ENCODE measurements at regions not wholly inside any gene's neighbourhood (a gene's known extent, or its start where the extent isn't known, plus 50 kb on each side); places are given as distances from the start of the nearest gene placed in this dataset.

DNA sequence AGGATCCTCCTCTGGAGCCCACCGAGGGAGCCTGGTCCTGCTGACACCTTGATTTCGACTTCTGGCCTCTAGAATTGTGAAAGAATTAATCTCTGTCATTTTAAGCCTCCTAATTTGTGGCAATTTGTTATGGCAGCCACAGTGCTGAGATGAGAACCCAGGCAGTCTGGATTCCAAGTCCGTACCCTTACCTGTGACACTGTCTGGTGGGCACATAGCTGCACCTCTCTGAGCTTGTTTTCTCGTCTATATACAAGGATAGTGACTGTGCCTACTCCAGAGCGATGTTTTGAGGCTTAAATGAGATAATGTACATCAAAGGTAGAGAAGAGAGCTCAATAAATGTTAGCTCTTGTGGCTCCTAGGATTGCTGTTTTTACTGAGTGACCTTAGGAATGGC is 128.4 kb upstream of the MPHOSPH6 start:
- TF ChIP-seq PPARA (CRISPR knock-in tag; IDR thresholded peaks at IDR 0.05; ENCODE audit: borderline replicate concordance) = no peak
- TF ChIP-seq TCF4 (CRISPR knock-in tag; IDR thresholded peaks at IDR 0.05; ENCODE audit: borderline replicate concordance) = no peak
- TF ChIP-seq GLIS3 (CRISPR knock-in tag; IDR thresholded peaks at IDR 0.05) = no peak
- TF ChIP-seq TOX (CRISPR knock-in tag; IDR thresholded peaks at IDR 0.05; ENCODE audit: borderline replicate concordance) = no peak
- no peak for TF ChIP-seq OSR1 (CRISPR knock-in tag; IDR thresholded peaks at IDR 0.05)
- ATAC-seq = no peak

DNA sequence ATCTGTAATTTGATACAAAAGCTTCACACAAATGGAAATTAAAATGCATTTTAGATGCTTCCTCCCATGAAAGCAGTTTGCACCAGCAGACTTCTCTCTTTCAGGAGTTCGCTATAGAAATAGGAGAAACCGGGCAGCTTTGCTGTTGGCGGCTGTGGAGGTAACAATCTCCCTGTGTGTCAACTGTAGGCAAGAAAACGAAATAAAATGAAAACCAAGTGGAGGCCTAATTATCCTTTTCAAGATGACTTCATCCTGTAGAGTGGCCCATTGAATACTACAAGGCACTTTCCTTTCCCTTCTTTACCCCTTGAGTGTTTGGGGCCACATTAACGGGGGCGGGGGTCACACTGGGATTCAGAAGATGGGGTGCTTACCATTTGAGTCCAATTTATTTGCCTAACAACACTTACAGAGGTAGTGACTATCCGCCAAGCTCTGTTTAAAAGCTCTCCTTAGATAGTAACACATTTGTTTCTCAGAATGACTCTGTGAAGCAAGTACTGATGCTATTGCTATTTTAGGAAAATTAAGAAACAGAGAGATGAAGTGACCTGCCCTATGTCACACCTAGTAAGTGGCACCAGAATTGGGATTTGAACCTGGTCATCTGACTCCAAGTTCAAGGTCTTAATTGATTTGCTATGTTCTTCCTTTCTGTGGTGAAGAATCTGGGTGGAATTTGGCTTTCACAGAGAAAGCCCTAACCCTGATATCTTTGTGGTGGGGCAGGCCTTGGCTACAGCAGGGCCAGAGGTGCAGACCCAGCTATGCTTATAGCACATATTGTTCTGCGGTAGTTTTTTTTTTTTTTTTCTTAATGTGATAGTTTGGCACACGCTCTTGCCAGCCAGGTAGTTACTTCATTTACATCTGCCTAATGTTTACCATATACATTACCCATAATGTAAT is 125.5 kb upstream of the MPHOSPH6 start:
- ATAC-seq = no peak

DNA sequence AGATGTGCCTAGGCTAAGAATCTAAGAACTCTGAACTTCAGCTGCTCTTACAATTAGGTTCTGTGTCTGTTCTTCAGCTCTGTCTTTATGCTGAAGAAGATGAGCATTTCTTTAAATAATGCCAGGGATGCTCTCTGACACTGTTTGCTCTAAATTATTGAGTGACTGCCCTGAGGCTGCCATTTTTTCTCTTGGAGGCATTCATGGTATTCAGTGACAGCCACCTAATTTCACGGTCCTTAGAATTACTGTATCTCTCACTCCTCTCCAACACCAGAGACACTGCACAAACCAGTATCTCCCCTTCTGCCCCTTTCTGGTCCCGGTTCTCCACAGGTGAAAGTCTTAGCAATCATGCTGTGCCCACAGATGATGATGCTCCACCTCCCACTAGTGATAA is 123.6 kb upstream of the MPHOSPH6 start:
- no peak for ATAC-seq
- TF ChIP-seq, protein P1, sequence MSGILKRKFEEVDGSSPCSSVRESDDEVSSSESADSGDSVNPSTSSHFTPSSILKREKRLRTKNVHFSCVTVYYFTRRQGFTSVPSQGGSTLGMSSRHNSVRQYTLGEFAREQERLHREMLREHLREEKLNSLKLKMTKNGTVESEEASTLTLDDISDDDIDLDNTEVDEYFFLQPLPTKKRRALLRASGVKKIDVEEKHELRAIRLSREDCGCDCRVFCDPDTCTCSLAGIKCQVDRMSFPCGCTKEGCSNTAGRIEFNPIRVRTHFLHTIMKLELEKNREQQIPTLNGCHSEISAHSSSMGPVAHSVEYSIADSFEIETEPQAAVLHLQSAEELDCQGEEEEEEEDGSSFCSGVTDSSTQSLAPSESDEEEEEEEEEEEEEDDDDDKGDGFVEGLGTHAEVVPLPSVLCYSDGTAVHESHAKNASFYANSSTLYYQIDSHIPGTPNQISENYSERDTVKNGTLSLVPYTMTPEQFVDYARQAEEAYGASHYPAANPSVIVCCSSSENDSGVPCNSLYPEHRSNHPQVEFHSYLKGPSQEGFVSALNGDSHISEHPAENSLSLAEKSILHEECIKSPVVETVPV (CRISPR knock-in tag; IDR thresholded peaks at IDR 0.05) = no peak
- TF ChIP-seq PPARA (CRISPR knock-in tag; IDR thresholded peaks at IDR 0.05; ENCODE audit: borderline replicate concordance) = no peak

More for the DNA sequence above, 125.5 kb upstream of the MPHOSPH6 start:
- TF ChIP-seq, protein P2, sequence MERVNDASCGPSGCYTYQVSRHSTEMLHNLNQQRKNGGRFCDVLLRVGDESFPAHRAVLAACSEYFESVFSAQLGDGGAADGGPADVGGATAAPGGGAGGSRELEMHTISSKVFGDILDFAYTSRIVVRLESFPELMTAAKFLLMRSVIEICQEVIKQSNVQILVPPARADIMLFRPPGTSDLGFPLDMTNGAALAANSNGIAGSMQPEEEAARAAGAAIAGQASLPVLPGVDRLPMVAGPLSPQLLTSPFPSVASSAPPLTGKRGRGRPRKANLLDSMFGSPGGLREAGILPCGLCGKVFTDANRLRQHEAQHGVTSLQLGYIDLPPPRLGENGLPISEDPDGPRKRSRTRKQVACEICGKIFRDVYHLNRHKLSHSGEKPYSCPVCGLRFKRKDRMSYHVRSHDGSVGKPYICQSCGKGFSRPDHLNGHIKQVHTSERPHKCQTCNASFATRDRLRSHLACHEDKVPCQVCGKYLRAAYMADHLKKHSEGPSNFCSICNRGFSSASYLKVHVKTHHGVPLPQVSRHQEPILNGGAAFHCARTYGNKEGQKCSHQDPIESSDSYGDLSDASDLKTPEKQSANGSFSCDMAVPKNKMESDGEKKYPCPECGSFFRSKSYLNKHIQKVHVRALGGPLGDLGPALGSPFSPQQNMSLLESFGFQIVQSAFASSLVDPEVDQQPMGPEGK (CRISPR knock-in tag; IDR thresholded peaks at IDR 0.05; ENCODE audit: borderline replicate concordance) = no peak
- TF ChIP-seq ZNF70 (CRISPR knock-in tag; IDR thresholded peaks at IDR 0.05) (no peak), RARB (CRISPR knock-in tag; IDR thresholded peaks at IDR 0.05) (no peak)

DNA sequence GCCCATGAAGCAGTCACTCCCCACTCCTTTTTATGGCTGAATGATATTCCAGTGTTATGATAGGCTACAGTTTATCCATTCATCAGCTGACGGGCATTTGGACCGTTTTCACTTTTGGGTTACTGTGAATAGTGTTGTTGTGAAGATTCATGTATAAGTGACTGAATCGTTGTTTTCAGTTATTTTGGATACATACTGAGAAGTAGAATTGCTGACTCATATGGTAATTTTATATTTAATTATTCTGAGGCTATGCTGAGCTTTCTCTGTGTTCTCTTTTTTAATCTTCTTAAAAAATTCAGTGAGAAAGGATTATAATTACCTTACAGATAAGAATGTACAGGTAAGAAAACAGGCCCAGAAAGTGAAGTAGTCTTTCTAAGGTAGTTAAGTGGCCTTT is 117.9 kb upstream of the MPHOSPH6 start:
- TF ChIP-seq, protein P3, sequence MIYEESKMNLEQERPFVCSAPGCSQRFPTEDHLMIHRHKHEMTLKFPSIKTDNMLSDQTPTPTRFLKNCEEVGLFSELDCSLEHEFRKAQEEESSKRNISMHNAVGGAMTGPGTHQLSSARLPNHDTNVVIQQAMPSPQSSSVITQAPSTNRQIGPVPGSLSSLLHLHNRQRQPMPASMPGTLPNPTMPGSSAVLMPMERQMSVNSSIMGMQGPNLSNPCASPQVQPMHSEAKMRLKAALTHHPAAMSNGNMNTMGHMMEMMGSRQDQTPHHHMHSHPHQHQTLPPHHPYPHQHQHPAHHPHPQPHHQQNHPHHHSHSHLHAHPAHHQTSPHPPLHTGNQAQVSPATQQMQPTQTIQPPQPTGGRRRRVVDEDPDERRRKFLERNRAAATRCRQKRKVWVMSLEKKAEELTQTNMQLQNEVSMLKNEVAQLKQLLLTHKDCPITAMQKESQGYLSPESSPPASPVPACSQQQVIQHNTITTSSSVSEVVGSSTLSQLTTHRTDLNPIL (CRISPR knock-in tag; IDR thresholded peaks at IDR 0.05; ENCODE audit: low read depth) = no peak
- no peak for TF ChIP-seq RARB (CRISPR knock-in tag; IDR thresholded peaks at IDR 0.05)
- TF ChIP-seq ZNF8 (CRISPR knock-in tag; IDR thresholded peaks at IDR 0.05) = no peak
- TF ChIP-seq TOX (CRISPR knock-in tag; IDR thresholded peaks at IDR 0.05; ENCODE audit: borderline replicate concordance) = no peak
- no peak for TF ChIP-seq ZNF565 (CRISPR knock-in tag; conservative IDR thresholded peaks at IDR 0.05; ENCODE audit: low read depth)
- TF ChIP-seq ZFP3 (CRISPR knock-in tag; IDR thresholded peaks at IDR 0.05) = no peak
- TF ChIP-seq PPARA (CRISPR knock-in tag; IDR thresholded peaks at IDR 0.05; ENCODE audit: borderline replicate concordance) = no peak
- TF ChIP-seq ZNF70 (CRISPR knock-in tag; IDR thresholded peaks at IDR 0.05) = no peak
- no peak for TF ChIP-seq ZC3H10 (CRISPR knock-in tag; IDR thresholded peaks at IDR 0.05)
- no peak for TF ChIP-seq ESRRG (CRISPR knock-in tag; IDR thresholded peaks at IDR 0.05)
- TF ChIP-seq ZFP30 (CRISPR knock-in tag; IDR thresholded peaks at IDR 0.05) = no peak
- TF ChIP-seq, protein P2 (CRISPR knock-in tag; IDR thresholded peaks at IDR 0.05; ENCODE audit: borderline replicate concordance) = no peak
- no peak for TF ChIP-seq SNAI2 (CRISPR knock-in tag; IDR thresholded peaks at IDR 0.05)
- TF ChIP-seq, protein P4, sequence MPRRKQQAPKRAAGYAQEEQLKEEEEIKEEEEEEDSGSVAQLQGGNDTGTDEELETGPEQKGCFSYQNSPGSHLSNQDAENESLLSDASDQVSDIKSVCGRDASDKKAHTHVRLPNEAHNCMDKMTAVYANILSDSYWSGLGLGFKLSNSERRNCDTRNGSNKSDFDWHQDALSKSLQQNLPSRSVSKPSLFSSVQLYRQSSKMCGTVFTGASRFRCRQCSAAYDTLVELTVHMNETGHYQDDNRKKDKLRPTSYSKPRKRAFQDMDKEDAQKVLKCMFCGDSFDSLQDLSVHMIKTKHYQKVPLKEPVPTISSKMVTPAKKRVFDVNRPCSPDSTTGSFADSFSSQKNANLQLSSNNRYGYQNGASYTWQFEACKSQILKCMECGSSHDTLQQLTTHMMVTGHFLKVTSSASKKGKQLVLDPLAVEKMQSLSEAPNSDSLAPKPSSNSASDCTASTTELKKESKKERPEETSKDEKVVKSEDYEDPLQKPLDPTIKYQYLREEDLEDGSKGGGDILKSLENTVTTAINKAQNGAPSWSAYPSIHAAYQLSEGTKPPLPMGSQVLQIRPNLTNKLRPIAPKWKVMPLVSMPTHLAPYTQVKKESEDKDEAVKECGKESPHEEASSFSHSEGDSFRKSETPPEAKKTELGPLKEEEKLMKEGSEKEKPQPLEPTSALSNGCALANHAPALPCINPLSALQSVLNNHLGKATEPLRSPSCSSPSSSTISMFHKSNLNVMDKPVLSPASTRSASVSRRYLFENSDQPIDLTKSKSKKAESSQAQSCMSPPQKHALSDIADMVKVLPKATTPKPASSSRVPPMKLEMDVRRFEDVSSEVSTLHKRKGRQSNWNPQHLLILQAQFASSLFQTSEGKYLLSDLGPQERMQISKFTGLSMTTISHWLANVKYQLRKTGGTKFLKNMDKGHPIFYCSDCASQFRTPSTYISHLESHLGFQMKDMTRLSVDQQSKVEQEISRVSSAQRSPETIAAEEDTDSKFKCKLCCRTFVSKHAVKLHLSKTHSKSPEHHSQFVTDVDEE (CRISPR knock-in tag; IDR thresholded peaks at IDR 0.05) = no peak
- TF ChIP-seq ISL1 (CRISPR knock-in tag; IDR thresholded peaks at IDR 0.05) = no peak
- no peak for TF ChIP-seq BACH2 (CRISPR knock-in tag; IDR thresholded peaks at IDR 0.05; ENCODE audit: borderline replicate concordance)
- no peak for TF ChIP-seq ARNTL (CRISPR knock-in tag; IDR thresholded peaks at IDR 0.05; ENCODE audit: borderline replicate concordance, low read depth)
- no peak for TF ChIP-seq CSDC2 (CRISPR knock-in tag; IDR thresholded peaks at IDR 0.05)
- TF ChIP-seq, protein P5, sequence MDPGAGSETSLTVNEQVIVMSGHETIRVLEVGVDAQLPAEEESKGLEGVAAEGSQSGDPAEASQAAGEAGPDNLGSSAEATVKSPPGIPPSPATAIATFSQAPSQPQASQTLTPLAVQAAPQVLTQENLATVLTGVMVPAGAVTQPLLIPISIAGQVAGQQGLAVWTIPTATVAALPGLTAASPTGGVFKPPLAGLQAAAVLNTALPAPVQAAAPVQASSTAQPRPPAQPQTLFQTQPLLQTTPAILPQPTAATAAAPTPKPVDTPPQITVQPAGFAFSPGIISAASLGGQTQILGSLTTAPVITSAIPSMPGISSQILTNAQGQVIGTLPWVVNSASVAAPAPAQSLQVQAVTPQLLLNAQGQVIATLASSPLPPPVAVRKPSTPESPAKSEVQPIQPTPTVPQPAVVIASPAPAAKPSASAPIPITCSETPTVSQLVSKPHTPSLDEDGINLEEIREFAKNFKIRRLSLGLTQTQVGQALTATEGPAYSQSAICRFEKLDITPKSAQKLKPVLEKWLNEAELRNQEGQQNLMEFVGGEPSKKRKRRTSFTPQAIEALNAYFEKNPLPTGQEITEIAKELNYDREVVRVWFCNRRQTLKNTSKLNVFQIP (CRISPR knock-in tag; IDR thresholded peaks at IDR 0.05; ENCODE audit: borderline replicate concordance, low read depth) = no peak
- TF ChIP-seq OSR1 (CRISPR knock-in tag; IDR thresholded peaks at IDR 0.05) = no peak
- ATAC-seq = no peak

Measured in SK-N-SH treated with all-trans-retinoic acid at 6 μM for 48 hours (cell line).